SK-N-SH treated with all-trans-retinoic acid at 6 μM for 48 hours (cell line): ENCODE measurements at regions not wholly inside any gene's neighbourhood (a gene's known extent, or its start where the extent isn't known, plus 50 kb on each side); places are given as distances from the start of the nearest gene placed in this dataset.

ENCODE experiments used
- ATAC-seq: fragments of 200-7000 bp; cut with Tn5 transposase; 3 replicates; pipeline ENCODE4 v1.9.1; 2020; ENCODE audit warnings: mild to moderate bottlenecking, moderate library complexity
- ARNTL ChIP-seq: fragments of 450-650 bp; formaldehyde crosslinking; IDR thresholded peaks from 2 replicates; pipeline ENCODE4 v1.5.0; 2020; ENCODE audit warnings: low read depth, mild to moderate bottlenecking, moderate library complexity, borderline replicate concordance
- BACH2 ChIP-seq: fragments of 250-450 bp; sonication (Bioruptor Pico); IDR thresholded peaks from 2 replicates; pipeline ENCODE4 v1.9.0; 2021; ENCODE audit warnings: mild to moderate bottlenecking, borderline replicate concordance
- CSDC2 ChIP-seq: fragments of 250-450 bp; sonication (Bioruptor Pico); IDR thresholded peaks from 2 replicates; pipeline ENCODE4 v1.5.0; 2020; ENCODE audit warnings: mild to moderate bottlenecking, moderate library complexity
- ESRRG ChIP-seq: fragments of 250-450 bp; sonication (Bioruptor Pico); IDR thresholded peaks from 2 replicates; pipeline ENCODE4 v1.6.1; 2021; ENCODE audit warnings: mild to moderate bottlenecking
- GLIS3 ChIP-seq: fragments of 250-450 bp; sonication (Bioruptor Pico); IDR thresholded peaks from 2 replicates; pipeline ENCODE4 v1.5.0; 2020; ENCODE audit warnings: mild to moderate bottlenecking, moderate library complexity
- ISL1 ChIP-seq: fragments of 250-450 bp; sonication (Bioruptor Pico); IDR thresholded peaks from 2 replicates; pipeline ENCODE4 v2.1.2; 2022; ENCODE audit warnings: mild to moderate bottlenecking, moderate library complexity
- OSR1 ChIP-seq: fragments of 250-450 bp; sonication (Bioruptor Pico); IDR thresholded peaks from 2 replicates; pipeline ENCODE4 v1.8.0; 2022; ENCODE audit warnings: moderate library complexity, mild to moderate bottlenecking, inconsistent platforms
- PPARA ChIP-seq: fragments of 250-450 bp; sonication (Bioruptor Pico); IDR thresholded peaks from 2 replicates; pipeline ENCODE4 v1.5.0; 2020; ENCODE audit warnings: mild to moderate bottlenecking, borderline replicate concordance
- RARB ChIP-seq: fragments of 250-450 bp; sonication (Bioruptor Pico); IDR thresholded peaks from 2 replicates; pipeline ENCODE4 v1.8.0; 2021; ENCODE audit warnings: mild to moderate bottlenecking, moderate library complexity
- SNAI2 ChIP-seq: fragments of 250-450 bp; sonication (Bioruptor Pico); IDR thresholded peaks from 2 replicates; pipeline ENCODE4 v1.5.0; 2020; ENCODE audit warnings: mild to moderate bottlenecking, moderate library complexity
- TCF4 ChIP-seq: fragments of 250-450 bp; sonication (Bioruptor Pico); IDR thresholded peaks from 2 replicates; pipeline ENCODE4 v1.8.0; 2021; ENCODE audit warnings: mild to moderate bottlenecking, moderate library complexity, borderline replicate concordance
- TOX ChIP-seq: fragments of 250-450 bp; sonication (Bioruptor Pico); IDR thresholded peaks from 2 replicates; pipeline ENCODE4 v1.8.0; 2021; ENCODE audit warnings: mild to moderate bottlenecking, moderate library complexity, borderline replicate concordance
- ZC3H10 ChIP-seq: fragments of 250-450 bp; sonication (Bioruptor Pico); IDR thresholded peaks from 2 replicates; pipeline ENCODE4 v1.5.1; 2021; ENCODE audit warnings: mild to moderate bottlenecking, moderate library complexity
- ZFP3 ChIP-seq: fragments of 250-450 bp; sonication (Bioruptor Pico); IDR thresholded peaks from 2 replicates; pipeline ENCODE4 v1.5.0; 2020; ENCODE audit warnings: mild to moderate bottlenecking, moderate library complexity
- ZFP30 ChIP-seq: fragments of 450-650 bp; formaldehyde crosslinking; IDR thresholded peaks from 2 replicates; pipeline ENCODE4 v1.5.0; 2022; ENCODE audit warnings: mild to moderate bottlenecking, moderate library complexity
- ZNF565 ChIP-seq: fragments of 450-650 bp; formaldehyde crosslinking; conservative IDR thresholded peaks from 2 replicates; pipeline ENCODE4 v1.5.0; 2020; ENCODE audit warnings: low read depth, mild to moderate bottlenecking, moderate library complexity
- ZNF70 ChIP-seq: fragments of 450-650 bp; formaldehyde crosslinking; IDR thresholded peaks from 2 replicates; pipeline ENCODE4 v1.5.0; 2020; ENCODE audit warnings: mild to moderate bottlenecking, moderate library complexity
- ZNF8 ChIP-seq: fragments of 450-650 bp; formaldehyde crosslinking; IDR thresholded peaks from 2 replicates; pipeline ENCODE4 v1.5.0; 2020; ENCODE audit warnings: mild to moderate bottlenecking, moderate library complexity
- TF ChIP-seq, protein P1 (sequence below): fragments of 250-450 bp; sonication (Bioruptor Pico); IDR thresholded peaks from 2 replicates; pipeline ENCODE4 v1.8.0; 2021; ENCODE audit warnings: low read depth, mild to moderate bottlenecking, moderate library complexity, borderline replicate concordance
- TF ChIP-seq, protein P2 (sequence below): fragments of 250-450 bp; sonication (Bioruptor Pico); IDR thresholded peaks from 2 replicates; pipeline ENCODE4 v1.5.1; 2021; ENCODE audit warnings: mild to moderate bottlenecking, moderate library complexity
- TF ChIP-seq, protein P3 (sequence below): fragments of 250-450 bp; sonication (Bioruptor Pico); IDR thresholded peaks from 2 replicates; pipeline ENCODE4 v1.5.0; 2020; ENCODE audit warnings: mild to moderate bottlenecking, moderate library complexity
- TF ChIP-seq, protein P4 (sequence below): fragments of 250-450 bp; sonication (Bioruptor Pico); IDR thresholded peaks from 2 replicates; pipeline ENCODE4 v1.8.0; 2020; ENCODE audit warnings: mild to moderate bottlenecking, moderate library complexity, borderline replicate concordance

DNA sequence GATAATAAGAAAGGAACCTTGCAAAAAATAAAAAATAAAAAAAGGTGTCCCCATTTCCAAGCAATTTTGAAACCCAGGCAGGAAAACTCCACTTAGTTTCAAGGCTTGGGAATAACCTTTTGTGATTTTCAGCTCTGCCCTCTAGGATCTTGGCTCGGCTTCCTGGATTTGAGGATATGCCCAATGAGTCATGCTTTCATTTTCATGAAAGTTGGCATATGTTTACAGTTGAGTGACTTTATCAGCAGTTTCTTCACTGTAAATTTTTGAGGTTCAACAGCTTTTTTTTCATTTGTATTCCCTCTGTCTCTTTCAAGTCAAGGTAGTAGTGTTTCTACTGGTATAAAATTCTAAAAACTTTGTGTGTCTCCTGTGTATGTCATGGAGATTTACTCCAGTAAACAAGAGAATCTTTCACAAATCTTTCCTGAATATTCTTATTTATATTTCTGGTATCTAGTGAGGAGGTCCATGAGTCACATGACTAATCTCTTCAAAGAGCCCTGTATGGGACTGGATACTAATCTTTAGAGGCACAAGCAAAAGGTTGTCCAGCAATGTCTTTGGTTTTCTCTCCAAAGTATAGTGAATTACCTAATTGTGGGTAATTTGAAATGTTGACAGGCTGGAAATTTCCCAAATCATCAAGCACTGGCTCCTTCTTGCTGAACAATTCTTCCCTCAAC, 335.3 kb downstream of the BRINP2 start:
- TF ChIP-seq CSDC2 (CRISPR knock-in tag) = no peak
- TF ChIP-seq ARNTL (CRISPR knock-in tag) = no peak
- TF ChIP-seq ZFP30 = no peak
- TF ChIP-seq OSR1 (CRISPR knock-in tag) = no peak
- TF ChIP-seq, protein P1, sequence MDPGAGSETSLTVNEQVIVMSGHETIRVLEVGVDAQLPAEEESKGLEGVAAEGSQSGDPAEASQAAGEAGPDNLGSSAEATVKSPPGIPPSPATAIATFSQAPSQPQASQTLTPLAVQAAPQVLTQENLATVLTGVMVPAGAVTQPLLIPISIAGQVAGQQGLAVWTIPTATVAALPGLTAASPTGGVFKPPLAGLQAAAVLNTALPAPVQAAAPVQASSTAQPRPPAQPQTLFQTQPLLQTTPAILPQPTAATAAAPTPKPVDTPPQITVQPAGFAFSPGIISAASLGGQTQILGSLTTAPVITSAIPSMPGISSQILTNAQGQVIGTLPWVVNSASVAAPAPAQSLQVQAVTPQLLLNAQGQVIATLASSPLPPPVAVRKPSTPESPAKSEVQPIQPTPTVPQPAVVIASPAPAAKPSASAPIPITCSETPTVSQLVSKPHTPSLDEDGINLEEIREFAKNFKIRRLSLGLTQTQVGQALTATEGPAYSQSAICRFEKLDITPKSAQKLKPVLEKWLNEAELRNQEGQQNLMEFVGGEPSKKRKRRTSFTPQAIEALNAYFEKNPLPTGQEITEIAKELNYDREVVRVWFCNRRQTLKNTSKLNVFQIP (CRISPR knock-in tag) = no peak
- no peak for TF ChIP-seq ZNF565 (CRISPR knock-in tag)
- TF ChIP-seq GLIS3 (CRISPR knock-in tag) = no peak
- no peak for TF ChIP-seq ZFP3
- TF ChIP-seq BACH2 (CRISPR knock-in tag) = no peak
- no peak for TF ChIP-seq SNAI2 (CRISPR knock-in tag)
- no peak for TF ChIP-seq PPARA (CRISPR knock-in tag)
- TF ChIP-seq ZNF8 = no peak
- TF ChIP-seq ISL1 (CRISPR knock-in tag) = no peak
- TF ChIP-seq, protein P2, sequence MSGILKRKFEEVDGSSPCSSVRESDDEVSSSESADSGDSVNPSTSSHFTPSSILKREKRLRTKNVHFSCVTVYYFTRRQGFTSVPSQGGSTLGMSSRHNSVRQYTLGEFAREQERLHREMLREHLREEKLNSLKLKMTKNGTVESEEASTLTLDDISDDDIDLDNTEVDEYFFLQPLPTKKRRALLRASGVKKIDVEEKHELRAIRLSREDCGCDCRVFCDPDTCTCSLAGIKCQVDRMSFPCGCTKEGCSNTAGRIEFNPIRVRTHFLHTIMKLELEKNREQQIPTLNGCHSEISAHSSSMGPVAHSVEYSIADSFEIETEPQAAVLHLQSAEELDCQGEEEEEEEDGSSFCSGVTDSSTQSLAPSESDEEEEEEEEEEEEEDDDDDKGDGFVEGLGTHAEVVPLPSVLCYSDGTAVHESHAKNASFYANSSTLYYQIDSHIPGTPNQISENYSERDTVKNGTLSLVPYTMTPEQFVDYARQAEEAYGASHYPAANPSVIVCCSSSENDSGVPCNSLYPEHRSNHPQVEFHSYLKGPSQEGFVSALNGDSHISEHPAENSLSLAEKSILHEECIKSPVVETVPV (CRISPR knock-in tag) = no peak
- TF ChIP-seq TOX = no peak
- no peak for ATAC-seq

DNA sequence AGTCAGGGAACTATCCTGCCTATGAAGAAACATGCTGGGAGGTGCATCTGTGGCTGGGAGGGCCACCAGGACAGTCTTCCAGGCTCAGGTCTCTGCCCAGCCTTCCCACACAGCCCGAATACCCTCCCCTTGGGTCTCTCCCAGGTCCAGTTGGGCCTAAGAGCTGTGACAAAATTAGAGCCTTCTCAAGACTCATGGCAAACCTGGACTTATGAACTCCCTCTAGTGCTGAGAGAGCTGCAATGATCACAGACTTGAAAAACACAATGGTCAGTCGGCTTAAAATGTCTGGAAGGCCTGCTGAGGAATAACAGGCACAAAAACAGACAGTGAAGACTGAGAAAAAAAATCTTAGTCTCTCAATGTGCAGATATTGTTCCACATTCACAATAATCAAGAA, 325.1 kb downstream of the BRINP2 start:
- TF ChIP-seq PPARA (CRISPR knock-in tag) = no peak
- no peak for ATAC-seq

DNA sequence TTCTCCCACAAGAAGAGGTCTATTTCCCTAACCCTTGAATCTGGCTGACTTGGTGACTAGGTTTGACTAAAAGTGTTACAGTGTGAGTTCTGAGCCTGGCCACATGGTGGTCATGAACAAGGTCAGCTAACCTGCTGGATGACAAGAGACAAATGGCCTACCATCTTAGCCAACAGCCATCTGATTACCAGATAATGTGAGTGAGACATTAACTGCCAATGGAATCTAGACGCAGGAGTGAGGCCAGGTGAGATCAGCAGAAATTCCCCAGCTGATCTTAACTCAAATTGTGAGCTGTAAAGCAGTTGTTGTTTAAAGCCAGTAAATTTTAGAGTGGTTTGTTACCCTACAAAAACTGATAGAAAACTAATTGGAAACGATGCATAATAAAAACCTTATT, 320.0 kb downstream of the BRINP2 start:
- TF ChIP-seq, protein P3, sequence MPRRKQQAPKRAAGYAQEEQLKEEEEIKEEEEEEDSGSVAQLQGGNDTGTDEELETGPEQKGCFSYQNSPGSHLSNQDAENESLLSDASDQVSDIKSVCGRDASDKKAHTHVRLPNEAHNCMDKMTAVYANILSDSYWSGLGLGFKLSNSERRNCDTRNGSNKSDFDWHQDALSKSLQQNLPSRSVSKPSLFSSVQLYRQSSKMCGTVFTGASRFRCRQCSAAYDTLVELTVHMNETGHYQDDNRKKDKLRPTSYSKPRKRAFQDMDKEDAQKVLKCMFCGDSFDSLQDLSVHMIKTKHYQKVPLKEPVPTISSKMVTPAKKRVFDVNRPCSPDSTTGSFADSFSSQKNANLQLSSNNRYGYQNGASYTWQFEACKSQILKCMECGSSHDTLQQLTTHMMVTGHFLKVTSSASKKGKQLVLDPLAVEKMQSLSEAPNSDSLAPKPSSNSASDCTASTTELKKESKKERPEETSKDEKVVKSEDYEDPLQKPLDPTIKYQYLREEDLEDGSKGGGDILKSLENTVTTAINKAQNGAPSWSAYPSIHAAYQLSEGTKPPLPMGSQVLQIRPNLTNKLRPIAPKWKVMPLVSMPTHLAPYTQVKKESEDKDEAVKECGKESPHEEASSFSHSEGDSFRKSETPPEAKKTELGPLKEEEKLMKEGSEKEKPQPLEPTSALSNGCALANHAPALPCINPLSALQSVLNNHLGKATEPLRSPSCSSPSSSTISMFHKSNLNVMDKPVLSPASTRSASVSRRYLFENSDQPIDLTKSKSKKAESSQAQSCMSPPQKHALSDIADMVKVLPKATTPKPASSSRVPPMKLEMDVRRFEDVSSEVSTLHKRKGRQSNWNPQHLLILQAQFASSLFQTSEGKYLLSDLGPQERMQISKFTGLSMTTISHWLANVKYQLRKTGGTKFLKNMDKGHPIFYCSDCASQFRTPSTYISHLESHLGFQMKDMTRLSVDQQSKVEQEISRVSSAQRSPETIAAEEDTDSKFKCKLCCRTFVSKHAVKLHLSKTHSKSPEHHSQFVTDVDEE = no peak
- TF ChIP-seq ESRRG (CRISPR knock-in tag) = no peak
- no peak for TF ChIP-seq ZFP30
- TF ChIP-seq, protein P2 (CRISPR knock-in tag) = no peak
- TF ChIP-seq, protein P1 (CRISPR knock-in tag) = no peak
- no peak for TF ChIP-seq ZNF565 (CRISPR knock-in tag)
- no peak for TF ChIP-seq TOX
- no peak for TF ChIP-seq ZC3H10 (CRISPR knock-in tag)
- no peak for TF ChIP-seq SNAI2 (CRISPR knock-in tag)
- no peak for TF ChIP-seq CSDC2 (CRISPR knock-in tag)
- TF ChIP-seq, protein P4, sequence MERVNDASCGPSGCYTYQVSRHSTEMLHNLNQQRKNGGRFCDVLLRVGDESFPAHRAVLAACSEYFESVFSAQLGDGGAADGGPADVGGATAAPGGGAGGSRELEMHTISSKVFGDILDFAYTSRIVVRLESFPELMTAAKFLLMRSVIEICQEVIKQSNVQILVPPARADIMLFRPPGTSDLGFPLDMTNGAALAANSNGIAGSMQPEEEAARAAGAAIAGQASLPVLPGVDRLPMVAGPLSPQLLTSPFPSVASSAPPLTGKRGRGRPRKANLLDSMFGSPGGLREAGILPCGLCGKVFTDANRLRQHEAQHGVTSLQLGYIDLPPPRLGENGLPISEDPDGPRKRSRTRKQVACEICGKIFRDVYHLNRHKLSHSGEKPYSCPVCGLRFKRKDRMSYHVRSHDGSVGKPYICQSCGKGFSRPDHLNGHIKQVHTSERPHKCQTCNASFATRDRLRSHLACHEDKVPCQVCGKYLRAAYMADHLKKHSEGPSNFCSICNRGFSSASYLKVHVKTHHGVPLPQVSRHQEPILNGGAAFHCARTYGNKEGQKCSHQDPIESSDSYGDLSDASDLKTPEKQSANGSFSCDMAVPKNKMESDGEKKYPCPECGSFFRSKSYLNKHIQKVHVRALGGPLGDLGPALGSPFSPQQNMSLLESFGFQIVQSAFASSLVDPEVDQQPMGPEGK = no peak
- no peak for TF ChIP-seq PPARA (CRISPR knock-in tag)
- no peak for TF ChIP-seq ZNF70
- no peak for TF ChIP-seq BACH2 (CRISPR knock-in tag)
- TF ChIP-seq ARNTL (CRISPR knock-in tag) = no peak
- no peak for TF ChIP-seq TCF4 (CRISPR knock-in tag)
- no peak for TF ChIP-seq GLIS3 (CRISPR knock-in tag)
- TF ChIP-seq OSR1 (CRISPR knock-in tag) = no peak
- TF ChIP-seq RARB (CRISPR knock-in tag) = no peak

More for the DNA sequence above, 320.0 kb downstream of the BRINP2 start:
- ATAC-seq = no peak
